Stimulated activated CD8-positive, alpha-beta memory T cell treated with anti-CD3 and anti-CD28 coated beads, Interleukin-7, amount 100 ng/mL, for 1 hour (primary cell): ENCODE measurements at regions not wholly inside any gene's neighbourhood (a gene's known extent, or its start where the extent isn't known, plus 50 kb on each side); places are given as distances from the start of the nearest gene placed in this dataset.

Experiments
- DNase-seq, 2 donors: peaks; one replicate each; pipeline ENCODE4 v3.0.0-alpha.2; 2020; ENCODE audit warnings: low read depth in 2 of 2

DNA sequence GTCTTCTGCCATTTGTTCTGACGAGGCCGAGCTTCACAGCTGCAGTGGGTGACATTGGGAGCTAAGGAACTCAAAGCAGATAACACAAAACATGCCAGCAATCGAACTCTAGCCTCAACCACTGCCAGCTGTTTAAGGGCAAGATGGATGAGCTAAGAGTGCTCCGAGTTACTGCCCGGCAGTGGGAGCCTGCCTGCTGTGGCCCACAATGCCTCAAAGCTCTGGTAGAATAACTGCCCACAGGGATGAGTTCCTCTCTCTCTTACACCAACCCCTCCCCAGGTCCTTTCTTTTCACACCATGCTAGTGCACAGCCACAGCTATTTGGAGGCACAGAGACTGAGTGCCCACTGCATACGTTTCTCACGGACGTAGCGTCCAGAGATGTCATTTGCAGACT lies 330.5 kb downstream of the FGF9 start:
- no peak for DNase-seq

DNA sequence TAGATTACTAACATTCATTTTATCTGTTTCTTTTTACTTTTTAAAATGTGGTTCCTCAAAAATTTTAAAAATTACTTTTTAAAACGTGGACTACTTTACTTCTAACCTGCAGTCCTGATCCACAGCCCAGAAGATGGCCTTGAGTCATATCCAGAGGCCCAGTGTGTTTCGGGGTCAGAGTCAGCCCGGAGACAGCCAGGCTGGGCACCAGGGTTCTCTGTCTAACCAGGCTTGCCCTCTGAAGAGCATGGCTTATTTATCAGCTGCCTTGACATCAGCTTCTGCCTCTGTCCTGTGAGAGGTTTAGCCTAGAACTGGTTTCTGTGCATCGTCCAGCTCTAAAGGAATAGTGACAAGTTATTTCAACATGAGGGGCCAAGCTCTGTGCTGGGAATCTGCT lies 332.0 kb downstream of the FGF9 start:
- no peak for DNase-seq

GRCh38 chr13:22009500-22009899 lies 338.6 kb downstream of the FGF9 start:
- no peak for DNase-seq

DNA sequence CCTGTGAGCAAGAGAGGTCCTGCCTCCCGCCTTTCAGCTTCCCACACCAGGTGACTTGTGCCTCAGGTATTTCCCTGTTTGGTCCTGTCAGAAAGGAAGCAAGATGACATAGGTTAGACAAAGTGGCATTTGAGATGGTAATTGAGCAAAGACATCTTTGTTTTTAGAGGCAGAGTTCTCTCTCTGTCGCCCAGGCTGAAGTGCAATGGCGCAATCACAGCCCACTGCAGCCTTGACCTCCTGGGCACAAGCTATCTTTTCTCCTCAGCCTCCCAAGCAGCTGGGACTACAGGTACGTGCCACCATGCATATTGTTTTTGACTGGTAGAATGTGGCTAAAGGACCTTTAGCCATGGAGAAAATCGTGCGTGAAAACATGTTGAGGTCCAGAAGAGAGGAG lies 339.1 kb downstream of the FGF9 start:
- DNase-seq = no peak

DNA sequence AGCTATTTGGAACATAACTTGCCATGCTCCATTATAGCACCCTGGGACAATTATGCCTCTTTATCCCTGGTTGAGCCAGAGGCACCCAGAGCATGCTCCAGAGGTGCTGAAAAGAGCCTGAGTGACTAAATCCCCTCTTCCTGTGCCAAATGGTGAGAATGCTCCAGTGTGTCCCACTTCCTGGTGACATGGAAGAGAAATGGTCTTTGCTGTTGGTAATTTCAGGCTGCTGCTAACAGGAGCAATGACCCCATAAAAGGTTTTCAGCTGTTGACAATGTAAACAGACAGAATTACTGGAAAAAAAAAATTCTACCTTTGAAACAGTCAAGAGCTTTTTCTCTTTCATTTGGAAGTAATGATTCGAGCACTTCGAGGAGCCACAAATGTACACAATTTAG lies 341.8 kb downstream of the FGF9 start:
- DNase-seq = no peak

- DNase-seq = no peak
Observed at GRCh38 chr13:22014469-22014868, 343.6 kb downstream of the FGF9 start.

GRCh38 chr13:22017226-22017625 lies 346.4 kb downstream of the FGF9 start:
- DNase-seq = no peak

DNA sequence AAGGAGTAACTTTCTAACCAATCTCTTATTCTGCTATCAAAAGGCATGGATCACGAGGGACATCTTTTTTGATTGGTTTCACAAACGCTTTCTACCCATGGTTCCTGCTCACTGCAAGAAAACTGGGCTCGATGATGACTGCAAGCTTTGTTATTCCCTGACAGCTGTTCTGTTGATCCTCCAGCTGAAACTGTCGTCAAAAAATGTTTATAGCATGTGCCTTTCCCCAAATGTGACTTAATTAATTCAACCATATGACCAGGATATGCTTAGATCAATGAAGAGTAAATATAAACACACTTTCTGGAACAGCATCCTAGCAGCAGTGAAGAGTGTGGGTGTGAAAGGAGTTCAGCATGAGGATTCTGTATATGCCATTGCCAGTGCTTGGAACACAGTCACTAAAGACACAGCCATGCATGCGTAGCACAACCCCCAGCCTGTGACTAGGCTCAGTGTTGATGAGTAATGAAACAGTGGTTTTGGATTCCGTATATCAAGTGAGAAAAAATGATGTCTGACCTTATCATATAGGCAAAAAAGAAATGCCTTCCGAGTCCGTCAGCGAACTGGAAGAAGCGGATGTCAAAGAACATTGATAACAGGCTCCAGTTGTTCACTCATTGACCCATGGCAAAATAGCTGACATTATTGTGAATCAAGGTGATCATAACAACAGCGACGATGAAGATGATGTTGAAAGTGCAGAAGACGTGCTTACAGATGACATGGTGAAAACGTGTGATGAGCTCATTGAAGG lies 347.4 kb downstream of the FGF9 start:
- DNase-seq = no peak

- DNase-seq = no peak
Observed at GRCh38 chr13:22018836-22019210, 347.9 kb downstream of the FGF9 start.

DNA sequence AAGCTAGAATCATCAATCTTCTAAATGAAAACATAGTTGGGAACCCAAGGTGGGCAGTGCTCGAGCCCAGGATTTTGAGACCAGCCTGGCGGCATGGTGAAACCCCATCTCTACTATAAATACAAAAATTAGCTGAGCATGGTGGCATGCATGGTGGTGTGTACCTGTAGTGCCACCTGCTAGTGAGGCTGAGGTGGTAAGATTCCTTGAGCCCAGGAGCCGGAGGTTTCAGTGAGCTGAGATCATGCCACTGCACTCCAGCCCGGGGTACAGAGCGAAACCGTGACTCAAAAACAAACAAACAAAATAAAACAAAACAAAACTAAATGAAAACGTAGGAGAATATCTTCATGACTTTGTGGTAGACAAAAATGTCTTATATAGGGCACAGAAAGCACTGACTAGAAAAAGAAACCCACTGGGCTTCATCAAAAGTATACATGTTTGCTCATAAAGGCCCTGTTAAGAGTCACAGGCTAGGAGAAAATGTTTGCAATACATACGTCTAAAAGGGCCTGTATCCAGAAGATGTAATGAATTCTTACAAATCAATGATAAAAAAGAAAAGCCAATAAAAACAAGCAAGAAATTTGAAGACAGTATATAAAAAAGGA lies 353.6 kb downstream of the FGF9 start:
- DNase-seq = no peak

- no peak for DNase-seq
Observed at GRCh38 chr13:22027566-22027965, 356.7 kb downstream of the FGF9 start.

DNA sequence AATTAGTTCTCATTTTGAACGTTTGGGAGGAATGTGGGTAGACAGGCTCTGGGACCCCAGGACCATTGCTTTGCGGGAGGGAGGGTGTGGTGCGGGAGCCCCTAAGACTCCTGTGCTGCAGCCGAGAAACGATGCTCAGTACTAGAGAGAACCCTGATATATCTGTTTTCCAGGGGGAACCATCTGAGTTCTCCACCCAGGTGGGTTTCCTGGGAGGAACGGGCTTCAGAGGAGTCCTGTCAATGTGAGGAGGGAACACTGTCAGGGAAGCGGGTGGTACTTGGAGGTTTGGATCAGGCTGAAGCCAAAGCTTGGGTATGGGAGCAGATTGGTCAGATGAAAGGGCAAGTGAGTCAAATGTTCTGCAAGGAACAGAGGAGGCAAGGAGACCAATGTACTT lies 358.0 kb downstream of the FGF9 start:
- no peak for DNase-seq

GRCh38 chr13:22030321-22030720 lies 359.4 kb downstream of the FGF9 start:
- DNase-seq = no peak

GRCh38 chr13:22031702-22032286 lies 360.9 kb downstream of the FGF9 start:
- no peak for DNase-seq

DNA sequence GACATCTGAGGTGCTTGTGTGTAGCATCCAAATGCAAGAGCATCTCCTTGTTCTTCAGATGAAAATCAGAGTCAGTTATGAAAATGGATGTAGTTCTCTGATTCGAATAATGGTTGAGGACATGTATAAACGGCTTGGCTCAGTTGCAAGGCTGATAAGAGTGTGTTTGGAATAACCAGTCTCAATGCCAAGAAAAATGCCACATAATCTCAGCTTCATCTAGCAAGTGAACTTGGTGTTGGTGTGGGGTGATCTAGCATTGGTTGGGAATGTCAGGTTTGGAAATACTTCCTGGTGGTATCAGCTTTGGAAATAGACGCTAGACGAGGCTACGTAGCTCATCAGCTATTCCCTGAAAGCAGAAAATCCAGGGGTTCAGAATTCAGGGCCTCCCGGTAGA lies 362.0 kb downstream of the FGF9 start:
- DNase-seq = no peak

DNA sequence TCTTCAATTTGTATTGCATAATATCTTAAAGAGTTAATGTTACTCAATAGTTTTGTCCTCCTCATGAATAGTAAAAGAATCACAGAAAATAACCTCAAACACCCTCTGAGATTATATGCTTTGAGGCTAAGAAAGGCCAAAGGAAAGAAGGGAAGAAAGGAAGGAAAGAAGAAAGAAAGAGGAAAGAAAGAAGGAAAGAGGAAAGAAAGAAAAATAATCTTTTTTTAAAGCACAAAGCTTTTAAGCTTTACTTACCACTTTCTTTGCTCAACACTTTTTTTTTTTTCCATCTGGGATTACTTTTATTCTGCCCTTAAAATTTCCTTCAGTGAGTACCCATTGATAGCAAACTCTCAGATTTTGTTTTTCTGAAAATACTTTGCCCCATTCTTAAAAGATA lies 369.1 kb downstream of the FGF9 start:
- no peak for DNase-seq

DNA sequence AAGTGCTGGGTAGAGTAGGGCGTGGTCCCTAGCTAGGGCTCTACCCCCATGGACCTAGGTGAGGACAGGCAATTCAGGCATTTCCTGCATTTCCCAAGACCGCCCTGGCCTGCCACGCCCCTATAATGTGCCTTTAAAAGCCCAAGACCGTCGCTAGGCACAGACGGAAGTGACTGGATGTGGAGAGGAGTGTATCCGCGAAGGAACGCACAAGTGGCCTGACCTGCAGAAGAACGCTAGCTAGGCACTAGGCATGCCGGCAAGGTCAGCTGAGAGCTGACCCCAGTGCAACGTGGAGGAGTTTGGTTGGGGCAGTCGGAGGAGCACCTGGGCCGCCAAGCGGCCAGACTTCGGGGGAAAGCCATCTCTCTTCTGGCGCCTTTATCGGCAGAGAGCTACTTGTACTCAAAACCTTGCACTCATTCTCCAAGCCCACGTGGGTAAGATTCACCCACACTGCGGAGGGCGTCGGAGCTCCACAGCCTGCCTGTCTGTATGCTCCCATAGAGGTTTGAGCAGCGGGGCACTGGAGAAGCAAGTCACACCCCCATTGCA lies 370.0 kb downstream of the FGF9 start:
- DNase-seq = no peak

- no peak for DNase-seq
Observed at GRCh38 chr13:22041741-22042140, 370.9 kb downstream of the FGF9 start.

DNA sequence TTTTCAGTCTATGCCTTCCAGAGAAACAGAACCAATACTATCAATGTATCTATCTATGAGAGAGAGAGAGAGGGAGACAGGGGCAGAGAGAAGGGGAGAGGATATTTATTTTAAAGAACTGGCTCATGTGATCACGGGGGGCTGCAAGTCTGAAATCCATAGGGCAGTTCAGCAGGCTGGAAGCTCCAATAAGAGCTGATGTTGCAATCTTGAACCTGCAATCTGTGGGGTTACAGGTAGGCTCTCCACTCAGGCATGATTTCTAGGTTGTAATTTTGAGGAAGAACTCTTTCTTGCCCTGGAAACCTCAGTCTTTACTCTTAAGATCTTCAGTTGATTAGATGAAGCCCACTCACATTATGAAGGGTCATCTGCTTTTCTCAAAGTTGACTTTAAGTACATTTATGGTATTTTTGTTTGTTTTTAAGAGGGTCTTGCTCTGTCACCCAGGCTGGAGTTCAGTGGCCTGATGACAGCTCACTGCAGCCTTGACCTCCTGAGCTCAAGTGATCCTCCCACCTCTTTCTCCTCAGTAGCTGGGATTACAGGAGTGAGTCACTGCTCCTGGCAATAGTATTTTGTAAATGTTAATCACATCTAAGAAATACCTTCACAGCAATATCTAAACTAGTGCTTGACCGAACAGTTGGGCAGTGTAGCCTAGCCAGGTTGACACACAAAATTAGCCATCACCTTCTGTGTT lies 376.4 kb downstream of the FGF9 start:
- no peak for DNase-seq

DNA sequence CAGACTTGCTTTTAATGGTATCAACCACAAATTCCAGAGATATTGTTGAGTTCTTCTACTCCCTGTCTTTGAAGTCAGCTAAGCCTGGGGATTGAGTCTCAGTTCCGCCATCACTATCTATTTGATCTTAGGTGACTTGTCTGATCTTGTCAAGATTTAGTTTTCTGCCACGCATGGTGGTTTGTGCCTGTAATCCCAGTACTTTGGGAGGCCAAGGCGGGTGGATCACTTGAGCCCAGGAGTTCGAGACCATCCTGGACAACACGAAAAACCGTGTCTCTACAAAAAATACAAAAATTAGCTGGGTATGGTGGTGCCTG lies 376.9 kb downstream of the FGF9 start:
- DNase-seq = no peak

DNA sequence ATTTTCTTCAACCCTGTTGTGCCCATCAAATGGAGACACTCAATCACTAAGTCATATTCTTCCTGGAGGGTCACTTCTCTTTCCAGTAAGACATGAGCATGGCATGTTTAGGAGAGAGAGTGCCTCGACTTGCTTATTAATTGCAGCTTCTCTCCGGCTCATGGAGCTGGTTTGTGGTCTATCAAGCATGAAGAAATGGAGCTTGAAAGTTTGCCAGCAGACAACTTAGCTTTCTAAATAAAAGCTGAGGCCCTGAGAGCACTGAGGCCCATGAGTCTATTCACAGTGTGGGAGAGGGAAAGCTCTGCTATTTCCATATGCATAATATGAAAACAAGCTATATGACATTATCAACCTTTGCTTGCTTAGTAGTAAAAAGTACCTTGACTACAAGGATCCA lies 378.5 kb downstream of the FGF9 start:
- DNase-seq = no peak

DNA sequence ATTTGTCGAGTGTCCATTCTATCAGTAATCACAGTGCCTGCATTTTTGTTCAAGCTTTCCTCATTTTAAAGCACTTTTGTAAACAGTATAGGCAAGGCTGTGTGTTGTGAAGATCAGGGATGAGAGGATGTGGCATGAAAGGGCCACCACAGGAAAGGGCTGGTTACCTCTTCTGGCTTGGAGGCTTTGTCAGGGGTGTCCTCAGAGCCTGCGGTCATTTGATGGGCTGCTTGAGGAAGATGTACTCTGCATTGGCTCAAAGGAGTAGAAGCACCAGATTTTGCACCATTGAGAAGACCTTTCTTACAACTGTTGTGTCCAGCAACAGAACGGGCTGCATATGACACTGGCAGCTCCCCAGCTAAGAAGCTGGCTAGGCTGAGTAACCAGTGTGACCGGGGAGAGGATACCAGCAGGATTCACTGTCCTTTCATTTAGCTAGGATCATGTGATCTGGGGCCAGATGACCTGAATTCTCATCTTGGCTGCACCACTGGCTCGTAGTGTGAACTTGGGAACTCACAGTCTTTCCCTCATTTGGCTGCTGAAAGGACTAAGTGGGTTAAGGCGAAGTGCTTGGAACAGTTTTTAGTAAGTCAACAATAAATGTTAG lies 380.2 kb downstream of the FGF9 start:
- DNase-seq = no peak
